Suprapubic skin (tissue), 4 donors: ENCODE measurements at regions not wholly inside any gene's neighbourhood (a gene's known extent, or its start where the extent isn't known, plus 50 kb on each side); places are given as distances from the start of the nearest gene placed in this dataset.
"Not testable (repeated sequence)": the region's sequence is repeated elsewhere in the genome, so short reads cannot be mapped to it uniquely, and the experiment has no call there.

ENCODE experiments used
- DNase-seq, 2 donors: peaks; one replicate each; pipeline ENCODE4 v3.0.0-alpha.2; 2019; ENCODE audit warnings: low spot score in 2 of 2
- H3K27ac ChIP-seq: fragments of 200-600 bp; sonication (generic); one replicate; pipeline ENCODE4 v1.5.1; 2019
- H3K27me3 ChIP-seq: fragments of 200-600 bp; sonication (generic); one replicate; pipeline ENCODE4 v1.5.1; 2019
- H3K36me3 ChIP-seq: fragments of 200-600 bp; sonication (generic); one replicate; pipeline ENCODE4 v1.5.1; 2019
- H3K4me1 ChIP-seq: fragments of 200-600 bp; sonication (generic); one replicate; pipeline ENCODE4 v1.5.1; 2019
- H3K4me3 ChIP-seq: fragments of 200-600 bp; sonication (generic); one replicate; pipeline ENCODE4 v1.5.1; 2019; ENCODE audit warnings: mild to moderate bottlenecking
- H3K9me3 ChIP-seq: fragments of 200-600 bp; sonication (generic); one replicate; pipeline ENCODE4 v1.5.1; 2019
- EP300 ChIP-seq: sonication (generic); formaldehyde crosslinking; IDR thresholded peaks from one replicate; pipeline ENCODE4 v1.6.1; 2017; ENCODE audit warnings: antibody characterized with exemption
- POLR2A ChIP-seq, 2 donors: fragments of 450-650 bp; IDR thresholded peaks; one replicate each; pipeline ENCODE4 v1.6.1; 2017; ENCODE audit warnings: antibody characterized with exemption in 2 of 2, mild to moderate bottlenecking in 2 of 2, moderate library complexity in 2 of 2
- POLR2AphosphoS5 ChIP-seq, 3 donors: sonication (generic); formaldehyde crosslinking; IDR thresholded peaks; one replicate each; pipeline ENCODE4 v1.6.1; 2017; ENCODE audit warnings: antibody characterized with exemption in 3 of 3
- WGBS: methylation state at CpG from one replicate; pipeline ENCODE4 v1.1.5; 2018; 5-methylcytosine and 5-hydroxymethylcytosine counted together
- TF ChIP-seq, protein P1 (sequence below), 2 donors: fragments of 200-600 bp in 1 of 2; fragments of 450-650 bp in 1 of 2; sonication (generic) in 1 of 2; IDR thresholded peaks; one replicate each; pipeline ENCODE4 v1.5.1; 2016 to 2019; ENCODE audit warnings: antibody characterized with exemption in 2 of 2, mild to moderate bottlenecking in 1 of 2, moderate library complexity in 1 of 2

DNA sequence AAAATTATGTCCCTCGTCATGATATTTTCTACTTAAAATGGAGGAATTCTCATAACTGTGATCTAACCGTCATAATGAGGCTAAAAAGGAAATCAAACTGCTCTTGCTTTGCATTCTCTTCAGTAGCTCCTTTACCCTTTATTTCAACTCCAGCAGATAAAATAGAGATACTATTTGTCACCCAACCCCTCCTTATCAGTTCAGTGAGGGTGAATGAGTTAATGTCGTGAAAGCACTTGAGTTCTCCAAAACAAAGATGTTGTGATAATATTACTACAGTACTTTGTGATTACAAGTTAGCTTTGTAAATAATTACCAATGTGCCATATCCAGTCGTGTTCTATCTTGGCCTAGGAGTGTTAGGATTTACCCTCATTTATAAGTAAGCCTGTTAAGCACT, 63.4 kb upstream of the ANKRD28 start:
- Histone ChIP-seq H3K9me3 (no peaks in the 10 kb centered on the region), H3K27ac (no peak overlapping the region), H3K4me1 (peaks cover 20% of the 10 kb centered on the region), H3K4me3 (no peak overlapping the region), H3K27me3 (no peaks in the 10 kb centered on the region), H3K36me3 (no peaks in the 10 kb centered on the region)
- no peak for TF ChIP-seq EP300
- TF ChIP-seq POLR2AphosphoS5 (IDR thresholded peaks at IDR 0.05), result no peak
- no peak for DNase-seq
- WGBS, result 48% methylated on average over 4 of the region's 4 CpGs

GRCh38 chr3:15872807-15873206, 75.0 kb upstream of the ANKRD28 start:
- Histone ChIP-seq H3K4me1 (no peaks in the 10 kb centered on the region), H3K4me3 (no peak overlapping the region), H3K9me3 (no peaks in the 10 kb centered on the region), H3K27me3 (no peaks in the 10 kb centered on the region), H3K36me3 (no peaks in the 10 kb centered on the region), H3K27ac (no peak overlapping the region)
- WGBS, result 81% methylated on average over 1 of the region's 1 CpG
- TF ChIP-seq POLR2AphosphoS5 (IDR thresholded peaks at IDR 0.05) (no peak), POLR2A (IDR thresholded peaks at IDR 0.05) (no peak)
- no peak for DNase-seq

DNA sequence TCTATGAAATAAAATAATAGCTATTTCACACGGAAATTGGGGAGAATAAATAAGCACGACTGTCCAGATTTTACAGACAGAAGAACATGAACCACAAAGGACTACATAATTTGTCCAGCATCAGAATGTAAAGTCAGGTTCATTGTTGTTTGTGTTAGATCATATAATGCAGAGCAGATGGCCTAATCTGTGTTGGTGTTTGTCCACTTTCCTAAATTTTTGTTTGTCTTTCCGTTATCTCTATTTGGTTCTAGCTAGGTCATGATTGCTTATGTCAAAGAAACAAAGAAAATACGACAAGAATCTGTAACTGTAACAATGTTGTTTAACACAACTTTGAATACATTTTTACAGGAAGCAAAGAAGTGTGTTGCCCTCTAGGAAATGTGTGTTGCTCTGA, 75.6 kb upstream of the ANKRD28 start:
- no peaks in the 10 kb centered on the region for H3K4me1 ChIP-seq
- H3K36me3 ChIP-seq, result no peaks in the 10 kb centered on the region
- no peaks in the 10 kb centered on the region for H3K27me3 ChIP-seq
- H3K27ac ChIP-seq, result no peak overlapping the region
- no peaks in the 10 kb centered on the region for H3K9me3 ChIP-seq
- TF ChIP-seq POLR2A (IDR thresholded peaks at IDR 0.05) (no peak), EP300 (no peak), POLR2AphosphoS5 (IDR thresholded peaks at IDR 0.05) (no peak)
- TF ChIP-seq, protein P1, sequence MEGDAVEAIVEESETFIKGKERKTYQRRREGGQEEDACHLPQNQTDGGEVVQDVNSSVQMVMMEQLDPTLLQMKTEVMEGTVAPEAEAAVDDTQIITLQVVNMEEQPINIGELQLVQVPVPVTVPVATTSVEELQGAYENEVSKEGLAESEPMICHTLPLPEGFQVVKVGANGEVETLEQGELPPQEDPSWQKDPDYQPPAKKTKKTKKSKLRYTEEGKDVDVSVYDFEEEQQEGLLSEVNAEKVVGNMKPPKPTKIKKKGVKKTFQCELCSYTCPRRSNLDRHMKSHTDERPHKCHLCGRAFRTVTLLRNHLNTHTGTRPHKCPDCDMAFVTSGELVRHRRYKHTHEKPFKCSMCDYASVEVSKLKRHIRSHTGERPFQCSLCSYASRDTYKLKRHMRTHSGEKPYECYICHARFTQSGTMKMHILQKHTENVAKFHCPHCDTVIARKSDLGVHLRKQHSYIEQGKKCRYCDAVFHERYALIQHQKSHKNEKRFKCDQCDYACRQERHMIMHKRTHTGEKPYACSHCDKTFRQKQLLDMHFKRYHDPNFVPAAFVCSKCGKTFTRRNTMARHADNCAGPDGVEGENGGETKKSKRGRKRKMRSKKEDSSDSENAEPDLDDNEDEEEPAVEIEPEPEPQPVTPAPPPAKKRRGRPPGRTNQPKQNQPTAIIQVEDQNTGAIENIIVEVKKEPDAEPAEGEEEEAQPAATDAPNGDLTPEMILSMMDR (IDR thresholded peaks at IDR 0.05), result no peak
- WGBS, result 63% methylated on average over 4 of the region's 4 CpGs
- no peak overlapping the region for H3K4me3 ChIP-seq
- DNase-seq, result no peak

GRCh38 chr3:15875016-15875689, 77.4 kb upstream of the ANKRD28 start:
- Histone ChIP-seq H3K27ac (no peak overlapping the region), H3K9me3 (no peaks in the 10 kb centered on the region), H3K36me3 (no peaks in the 10 kb centered on the region), H3K4me3 (no peak overlapping the region), H3K4me1 (no peaks in the 10 kb centered on the region), H3K27me3 (no peaks in the 10 kb centered on the region)
- no peak for DNase-seq
- TF ChIP-seq, protein P1 (IDR thresholded peaks at IDR 0.05), result no peak
- TF ChIP-seq POLR2AphosphoS5 (IDR thresholded peaks at IDR 0.05) (no peak), POLR2A (IDR thresholded peaks at IDR 0.05) (no peak), EP300 (no peak)
- 69% methylated on average over 1 of the region's 1 CpG for WGBS

GRCh38 chr3:15876669-15877068, 78.9 kb upstream of the ANKRD28 start:
- Histone ChIP-seq H3K4me3 (no peak overlapping the region), H3K27ac (no peak overlapping the region), H3K36me3 (no peaks in the 10 kb centered on the region), H3K4me1 (no peaks in the 10 kb centered on the region), H3K27me3 (no peaks in the 10 kb centered on the region), H3K9me3 (no peaks in the 10 kb centered on the region)
- TF ChIP-seq POLR2AphosphoS5 (IDR thresholded peaks at IDR 0.05) (no peak), POLR2A (IDR thresholded peaks at IDR 0.05) (no peak), EP300 (no peak)
- TF ChIP-seq, protein P1 (IDR thresholded peaks at IDR 0.05), result no peak
- no peak for DNase-seq
- WGBS, result 82% methylated on average over 1 of the region's 1 CpG

DNA sequence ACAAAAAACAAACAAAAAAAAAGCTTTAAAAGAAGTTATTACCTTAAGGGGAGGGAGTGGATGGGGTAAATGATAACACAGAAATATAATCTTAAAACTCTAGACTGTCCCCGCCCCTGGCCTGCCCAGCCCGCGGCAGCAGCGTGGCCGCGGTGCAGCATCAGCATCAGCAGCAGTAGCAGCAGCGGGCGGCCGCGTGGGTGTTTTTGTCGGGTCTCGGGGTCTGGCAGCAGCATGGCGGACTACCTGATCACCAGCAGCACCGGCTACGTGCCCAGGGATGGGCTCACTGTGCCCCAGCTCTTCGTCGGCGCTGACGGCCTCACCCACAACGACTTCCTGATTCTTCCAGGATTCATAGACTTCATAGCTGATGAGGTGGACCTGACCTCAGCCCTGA, 80.0 kb upstream of the ANKRD28 start:
- H3K27me3 ChIP-seq, result no peaks in the 10 kb centered on the region
- H3K36me3 ChIP-seq, result no peaks in the 10 kb centered on the region
- 97% methylated on average over 17 of the region's 20 CpGs for WGBS
- no peaks in the 10 kb centered on the region for H3K4me1 ChIP-seq
- H3K27ac ChIP-seq, result no peak overlapping the region
- TF ChIP-seq EP300 (no peak), POLR2A (IDR thresholded peaks at IDR 0.05) (no peak), POLR2AphosphoS5 (IDR thresholded peaks at IDR 0.05) (no peak)
- TF ChIP-seq, protein P1 (IDR thresholded peaks at IDR 0.05), result no peak
- H3K9me3 ChIP-seq, result no peaks in the 10 kb centered on the region
- H3K4me3 ChIP-seq, result no peak overlapping the region
- no peak for DNase-seq

GRCh38 chr3:15879787-15880186, 82.0 kb upstream of the ANKRD28 start:
- H3K4me1 ChIP-seq, H3K27ac ChIP-seq, H3K9me3 ChIP-seq, DNase-seq, H3K36me3 ChIP-seq, H3K4me3 ChIP-seq, H3K27me3 ChIP-seq: not testable (repeated sequence)
- 92% methylated on average over 2 of the region's 3 CpGs for WGBS
